ENCODE measurements at regions not wholly inside any gene's neighbourhood (a gene's known extent, or its start where the extent isn't known, plus 50 kb on each side); places are given as distances from the start of the nearest gene placed in this dataset.

- TF ChIP-seq CTCF (conservative IDR thresholded peaks at IDR 0.05) = no peak
- no peak for TF ChIP-seq EZH2 (IDR thresholded peaks at IDR 0.05; ENCODE audit: low read depth)
Observed at GRCh38 chr1:229114850-229115365, 156.0 kb upstream of the RAB4A start.

Measured in PC-9 (cell line).